ENCODE measurements at regions not wholly inside any gene's neighbourhood (a gene's known extent, or its start where the extent isn't known, plus 50 kb on each side); places are given as distances from the start of the nearest gene placed in this dataset.
"Not testable (repeated sequence)": the region's sequence is repeated elsewhere in the genome, so short reads cannot be mapped to it uniquely, and the experiment has no call there.

DNA sequence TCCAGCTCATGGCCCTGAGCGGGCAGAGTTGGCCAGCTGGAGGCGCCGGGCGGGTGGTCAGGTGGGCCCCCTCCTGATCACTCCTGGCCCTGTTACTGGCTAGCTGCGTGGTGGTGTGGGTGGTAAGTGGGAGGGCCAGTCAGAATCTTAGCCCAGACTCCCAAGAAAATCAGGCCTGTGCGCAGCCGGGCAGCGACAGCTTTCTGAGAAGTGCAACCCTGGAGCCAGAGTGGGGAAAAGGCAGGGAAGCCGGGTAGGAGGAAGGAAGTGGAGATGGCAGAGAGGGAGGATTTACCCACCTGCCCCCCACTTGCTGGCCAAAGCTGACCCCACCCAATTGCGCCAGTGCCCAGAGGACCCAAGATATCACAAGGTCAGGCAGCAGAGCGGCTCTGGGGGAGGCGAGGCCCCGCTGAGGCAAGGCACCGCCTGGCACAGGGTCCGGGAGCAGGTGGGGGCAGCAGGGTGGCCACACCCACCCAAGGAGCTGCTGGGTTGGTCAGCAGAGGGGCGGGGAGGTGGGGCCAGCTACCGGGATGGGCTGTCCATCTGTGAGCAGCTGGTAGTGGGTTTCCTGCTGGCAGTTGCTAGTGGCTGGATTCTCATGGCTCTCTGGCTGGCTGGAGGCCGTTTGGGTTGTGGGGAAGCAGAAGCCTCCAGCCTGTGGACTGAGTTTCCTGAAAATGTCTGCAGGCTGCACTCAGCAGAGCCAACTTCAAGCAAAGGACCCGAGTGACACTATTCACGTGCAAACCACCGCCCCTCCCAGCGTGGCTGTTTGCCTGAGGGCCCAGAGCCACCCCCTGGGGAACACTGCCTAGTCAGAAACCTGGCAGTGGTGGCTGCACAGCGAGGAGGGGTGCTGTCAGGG lies 196.4 kb downstream of the IGLL1 start:
- CTCF ChIA-PET, result interaction anchor here (0.9 kb wide), 1 partner anchor 424 kb away, joined by 3 read pairs; no protein-coding TSS in a partner anchor
- DNase-seq, result no peak
- Mint-ChIP-seq H3K27ac (no peak overlapping the region), H3K36me3 (no peaks in the 10 kb centered on the region), H3K4me3 (no peak overlapping the region), H3K27me3 (no peaks in the 10 kb centered on the region), H3K9me3 (ENCODE audit: low read depth) (no peaks in the 10 kb centered on the region), H3K4me1 (no peaks in the 10 kb centered on the region)
- no peak for ATAC-seq

DNA sequence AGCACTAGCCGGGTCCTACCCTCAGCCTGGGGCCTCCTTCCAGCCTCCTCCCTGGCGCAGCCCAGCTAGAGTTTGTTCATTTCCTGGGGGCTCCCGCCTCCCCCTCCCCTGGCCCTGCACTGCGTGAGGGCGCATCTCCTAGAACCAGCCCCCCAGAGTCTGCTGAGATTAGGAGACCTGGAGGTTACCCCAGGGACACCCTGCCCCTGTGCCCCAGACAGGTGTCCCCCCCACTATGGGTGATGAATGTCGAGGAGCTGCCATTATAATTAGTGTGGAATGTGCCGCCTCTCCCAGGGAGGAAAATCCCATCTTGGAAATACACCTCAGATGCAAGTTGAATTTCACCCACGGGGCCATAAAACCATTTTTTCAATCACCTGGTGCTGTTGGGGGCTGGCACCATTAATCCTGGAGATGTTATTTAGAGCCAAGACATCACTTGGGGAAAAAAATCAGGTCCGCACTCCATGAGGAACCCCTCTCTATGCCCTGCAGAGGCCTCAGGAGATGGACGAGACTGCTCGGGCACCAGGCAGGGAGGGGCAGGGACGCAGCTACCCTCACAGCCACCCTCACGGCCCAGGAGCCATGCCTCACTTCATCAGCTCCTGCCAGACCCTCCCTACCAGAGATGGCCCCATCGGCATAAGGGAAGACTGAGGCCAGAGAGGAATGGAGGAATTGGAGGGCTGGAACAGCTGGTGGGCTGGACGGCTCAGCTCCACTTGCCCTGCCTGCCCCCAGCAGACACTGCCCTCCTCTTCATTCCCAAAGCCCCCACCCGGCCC lies 197.5 kb downstream of the IGLL1 start:
- no peaks in the 10 kb centered on the region for H3K9me3 Mint-ChIP-seq (ENCODE audit: low read depth)
- CTCF ChIA-PET, result interaction anchor here (1.0 kb wide), 1 partner anchor 92 kb away, joined by 3 read pairs; no protein-coding TSS in a partner anchor
- DNase-seq (no peak), ATAC-seq (no peak)
- H3K4me1 Mint-ChIP-seq, result no peaks in the 10 kb centered on the region
- no peak overlapping the region for H3K4me3 Mint-ChIP-seq
- peaks cover 3% of the 10 kb centered on the region for H3K27me3 Mint-ChIP-seq
- H3K36me3 Mint-ChIP-seq, result no peaks in the 10 kb centered on the region
- no peak overlapping the region for H3K27ac Mint-ChIP-seq

- no peak for DNase-seq
- no peaks in the 10 kb centered on the region for H3K9me3 Mint-ChIP-seq (ENCODE audit: low read depth)
- no peak for ATAC-seq
- no peaks in the 10 kb centered on the region for H3K4me1 Mint-ChIP-seq
- no peaks in the 10 kb centered on the region for H3K36me3 Mint-ChIP-seq
- H3K27me3 Mint-ChIP-seq, result peaks cover 3% of the 10 kb centered on the region
- H3K27ac Mint-ChIP-seq, result no peak overlapping the region
- no peak overlapping the region for H3K4me3 Mint-ChIP-seq
- CTCF ChIA-PET, result interaction anchor here (1.0 kb wide), 1 partner anchor 91 kb away, joined by 3 read pairs; no protein-coding TSS in a partner anchor
Measured at GRCh38 chr22:23381661-23382427, 198.2 kb downstream of the IGLL1 start.

DNA sequence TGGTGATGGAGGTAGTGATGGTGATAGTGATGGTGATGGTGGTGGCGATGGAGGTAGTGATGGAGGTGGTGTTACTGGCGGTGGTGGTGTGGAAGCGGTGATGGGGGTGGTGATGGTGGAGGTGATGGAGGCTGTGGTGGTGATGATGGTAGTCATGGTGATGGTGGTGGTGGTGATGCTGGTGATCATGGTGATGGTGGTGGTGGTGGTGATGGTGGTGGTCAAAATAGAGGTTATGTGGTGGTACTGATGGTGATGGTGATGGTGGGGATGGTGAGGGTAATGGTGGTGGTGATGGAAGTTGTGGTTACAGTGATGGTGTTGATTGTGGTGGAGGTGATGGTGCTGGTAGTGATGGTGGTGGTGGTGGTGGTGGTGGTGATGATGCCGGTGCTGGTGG lies 199.2 kb downstream of the IGLL1 start:
- DNase-seq (no peak), ATAC-seq (no peak)
- H3K27me3 Mint-ChIP-seq, result peaks cover 9% of the 10 kb centered on the region
- H3K4me3 Mint-ChIP-seq, result no peak overlapping the region
- no peaks in the 10 kb centered on the region for H3K4me1 Mint-ChIP-seq
- CTCF ChIA-PET, result no interaction called here
- no peaks in the 10 kb centered on the region for H3K36me3 Mint-ChIP-seq
- no peaks in the 10 kb centered on the region for H3K9me3 Mint-ChIP-seq (ENCODE audit: low read depth)
- H3K27ac Mint-ChIP-seq, result peak overlapping the region; percentile 22

GRCh38 chr22:23380230-23380573 lies 199.9 kb downstream of the IGLL1 start:
- Mint-ChIP-seq H3K27ac (no peak overlapping the region), H3K4me1 (no peaks in the 10 kb centered on the region), H3K4me3 (no peak overlapping the region), H3K9me3 (ENCODE audit: low read depth) (no peaks in the 10 kb centered on the region), H3K36me3 (no peaks in the 10 kb centered on the region), H3K27me3 (peaks cover 9% of the 10 kb centered on the region)
- DNase-seq (no peak), ATAC-seq (no peak)
- CTCF ChIA-PET, result no interaction called here

DNA sequence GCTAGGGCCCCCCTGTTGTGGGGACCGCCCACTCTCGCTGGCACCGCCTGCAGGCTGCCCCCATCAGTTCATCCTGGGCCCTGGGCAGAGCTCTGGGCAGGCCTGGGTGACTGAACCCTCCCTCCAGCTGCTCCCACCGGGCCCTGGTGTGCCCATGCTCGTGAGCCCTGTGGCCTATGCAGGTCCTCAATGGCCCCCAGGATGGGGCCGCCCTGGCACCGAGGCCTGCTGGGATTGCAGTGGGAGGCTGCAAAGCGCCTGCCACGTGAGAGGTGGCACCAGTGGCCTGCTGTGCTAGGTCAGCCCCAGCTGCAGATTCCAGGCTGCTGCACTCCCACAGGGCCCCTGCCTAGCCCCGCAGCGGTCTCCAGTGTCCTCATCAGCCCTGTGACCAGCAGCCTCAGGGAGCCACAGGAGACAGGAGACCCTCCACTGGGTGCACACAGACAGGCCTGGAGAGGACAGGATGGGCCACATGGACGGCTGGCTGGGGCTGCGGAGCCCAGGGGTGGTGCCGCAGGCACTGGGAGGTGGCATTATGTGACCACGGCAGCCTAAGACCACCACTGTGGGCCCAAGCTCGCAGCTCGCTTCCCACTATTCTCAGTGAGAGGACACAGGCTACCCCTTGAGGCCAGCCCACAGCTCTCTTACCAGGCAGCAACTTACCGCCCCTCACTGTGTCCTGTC lies 199.4 kb downstream of the BCR start:
- DNase-seq; H3K4me1 Mint-ChIP-seq; ATAC-seq; CTCF ChIA-PET; H3K36me3 Mint-ChIP-seq; H3K27ac Mint-ChIP-seq; H3K9me3 Mint-ChIP-seq (ENCODE audit: low read depth); H3K4me3 Mint-ChIP-seq: not testable (repeated sequence)
- peaks cover 12% of the 10 kb centered on the region for H3K27me3 Mint-ChIP-seq

DNA sequence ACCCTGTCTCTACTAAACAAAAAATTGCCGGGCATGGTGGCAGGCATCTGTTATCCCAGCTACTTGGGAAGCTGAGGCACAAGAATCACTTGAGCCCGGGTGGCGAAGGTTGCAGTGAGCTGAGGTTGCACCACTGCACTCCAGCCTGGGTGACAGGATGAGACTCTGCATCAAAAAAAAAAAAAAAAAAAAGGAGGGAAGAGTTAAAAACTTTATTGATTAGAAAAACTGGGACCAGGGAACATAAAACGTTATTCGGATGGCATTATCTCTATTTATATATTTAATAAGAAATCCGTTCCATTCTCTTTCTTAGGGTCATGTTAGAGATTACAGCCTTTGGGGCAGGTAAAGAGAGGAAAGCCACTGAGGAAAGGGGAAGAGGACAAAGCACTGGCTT lies 197.5 kb downstream of the BCR start:
- DNase-seq (no peak), ATAC-seq (no peak)
- CTCF ChIA-PET, result interaction anchor here (0.9 to 1.5 kb wide), 3 partner anchors 8 to 99 kb away, joined by 3 to 4 read pairs (median 3); no protein-coding TSS in a partner anchor
- Mint-ChIP-seq H3K9me3 (ENCODE audit: low read depth) (no peaks in the 10 kb centered on the region), H3K27me3 (peaks cover 12% of the 10 kb centered on the region), H3K36me3 (no peaks in the 10 kb centered on the region), H3K27ac (no peak overlapping the region), H3K4me3 (no peak overlapping the region), H3K4me1 (no peaks in the 10 kb centered on the region)

DNA sequence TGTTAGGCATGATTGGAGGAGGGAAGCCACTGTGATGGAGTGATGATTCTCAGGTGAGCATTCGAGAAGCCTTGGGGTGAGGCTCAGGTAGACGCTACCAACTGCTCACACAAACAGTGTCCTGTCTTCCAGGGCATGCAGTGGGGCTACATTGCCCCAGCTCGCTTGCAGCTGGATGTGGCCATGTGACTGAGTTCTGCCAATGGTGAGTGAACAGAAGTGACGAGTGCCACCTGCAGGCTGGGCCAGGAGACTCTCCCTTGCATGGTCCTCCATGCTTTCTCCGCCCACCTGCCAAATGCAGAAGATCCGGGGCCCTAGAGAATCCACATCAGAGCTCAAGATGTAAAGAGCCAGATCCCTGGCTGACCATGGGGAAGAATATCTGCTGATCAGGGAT lies 195.9 kb downstream of the BCR start:
- Mint-ChIP-seq H3K27ac (no peak overlapping the region), H3K4me3 (no peak overlapping the region), H3K27me3 (peaks cover 12% of the 10 kb centered on the region), H3K36me3 (no peaks in the 10 kb centered on the region), H3K4me1 (no peaks in the 10 kb centered on the region), H3K9me3 (ENCODE audit: low read depth) (no peaks in the 10 kb centered on the region)
- ATAC-seq (peak; percentile 77), DNase-seq (peak; percentile 64)
- CTCF ChIA-PET, result interaction anchor here (0.7 to 1.5 kb wide), 4 partner anchors 9 to 98 kb away, joined by 3 to 4 read pairs (median 4); no protein-coding TSS in a partner anchor

GRCh38 chr22:23375031-23375827 lies 194.9 kb downstream of the BCR start:
- DNase-seq, result no peak
- H3K4me3 Mint-ChIP-seq, result no peak overlapping the region
- H3K36me3 Mint-ChIP-seq, result no peaks in the 10 kb centered on the region
- H3K27me3 Mint-ChIP-seq, result peaks cover 18% of the 10 kb centered on the region
- H3K9me3 Mint-ChIP-seq (ENCODE audit: low read depth), result no peaks in the 10 kb centered on the region
- H3K27ac Mint-ChIP-seq, result no peak overlapping the region
- CTCF ChIA-PET, result interaction anchor here (1.3 to 1.5 kb wide), 4 partner anchors 10 to 201 kb away, joined by 3 to 5 read pairs (median 4); no protein-coding TSS in a partner anchor
- no peak for ATAC-seq
- H3K4me1 Mint-ChIP-seq, result no peaks in the 10 kb centered on the region

DNA sequence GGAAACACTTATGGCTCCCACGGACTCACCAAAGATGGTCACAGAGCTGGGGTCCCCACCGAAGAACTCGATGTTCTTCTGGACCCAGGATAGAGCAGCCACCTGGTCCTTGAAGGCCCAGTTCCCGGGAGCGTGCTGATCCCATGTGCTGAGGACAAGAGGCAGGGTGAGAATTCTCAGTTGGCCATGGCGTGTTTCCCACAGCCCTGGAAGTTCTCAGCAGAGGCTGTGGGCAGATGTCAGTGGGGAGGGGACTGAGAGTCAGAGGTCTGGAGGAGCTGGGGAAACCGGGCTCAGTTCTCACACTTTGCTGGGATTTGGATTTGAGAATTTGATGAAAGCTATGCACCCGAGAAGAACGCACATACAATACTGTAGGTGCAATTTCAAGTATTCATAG lies 193.3 kb downstream of the BCR start:
- H3K27me3 Mint-ChIP-seq, result peaks cover 31% of the 10 kb centered on the region
- DNase-seq (no peak), ATAC-seq (no peak)
- CTCF ChIA-PET, result no interaction called here
- no peak overlapping the region for H3K4me3 Mint-ChIP-seq
- no peak overlapping the region for H3K27ac Mint-ChIP-seq
- no peaks in the 10 kb centered on the region for H3K36me3 Mint-ChIP-seq
- H3K4me1 Mint-ChIP-seq, result no peaks in the 10 kb centered on the region
- no peaks in the 10 kb centered on the region for H3K9me3 Mint-ChIP-seq (ENCODE audit: low read depth)

DNA sequence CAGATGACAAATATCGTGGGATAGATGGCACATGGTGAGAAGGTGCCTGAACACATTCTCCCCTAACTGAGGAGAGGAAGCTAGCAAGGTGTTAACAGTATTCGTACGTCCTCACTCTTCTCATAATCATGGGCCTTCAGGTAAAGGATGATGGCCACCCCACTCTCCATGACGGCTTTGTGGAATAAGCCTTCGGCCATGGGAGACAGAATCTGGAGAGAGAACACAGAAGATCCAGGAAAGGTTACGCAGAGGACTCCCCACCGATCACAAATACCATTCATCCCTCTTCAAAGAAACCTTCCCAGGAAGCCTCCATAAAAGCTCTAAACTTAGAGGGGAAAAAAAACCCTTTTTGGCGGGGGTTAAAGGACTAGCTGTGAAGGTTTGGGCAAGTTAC lies 189.9 kb downstream of the BCR start:
- CTCF ChIA-PET, result interaction anchor here (1.0 kb wide), 1 partner anchor 16 kb away, joined by 4 read pairs; no protein-coding TSS in a partner anchor
- Mint-ChIP-seq H3K4me1 (no peaks in the 10 kb centered on the region), H3K27ac (no peak overlapping the region), H3K27me3 (peaks cover 52% of the 10 kb centered on the region), H3K9me3 (ENCODE audit: low read depth) (no peaks in the 10 kb centered on the region), H3K4me3 (no peak overlapping the region), H3K36me3 (no peaks in the 10 kb centered on the region)
- DNase-seq (peak; percentile 18), ATAC-seq (no peak)

DNA sequence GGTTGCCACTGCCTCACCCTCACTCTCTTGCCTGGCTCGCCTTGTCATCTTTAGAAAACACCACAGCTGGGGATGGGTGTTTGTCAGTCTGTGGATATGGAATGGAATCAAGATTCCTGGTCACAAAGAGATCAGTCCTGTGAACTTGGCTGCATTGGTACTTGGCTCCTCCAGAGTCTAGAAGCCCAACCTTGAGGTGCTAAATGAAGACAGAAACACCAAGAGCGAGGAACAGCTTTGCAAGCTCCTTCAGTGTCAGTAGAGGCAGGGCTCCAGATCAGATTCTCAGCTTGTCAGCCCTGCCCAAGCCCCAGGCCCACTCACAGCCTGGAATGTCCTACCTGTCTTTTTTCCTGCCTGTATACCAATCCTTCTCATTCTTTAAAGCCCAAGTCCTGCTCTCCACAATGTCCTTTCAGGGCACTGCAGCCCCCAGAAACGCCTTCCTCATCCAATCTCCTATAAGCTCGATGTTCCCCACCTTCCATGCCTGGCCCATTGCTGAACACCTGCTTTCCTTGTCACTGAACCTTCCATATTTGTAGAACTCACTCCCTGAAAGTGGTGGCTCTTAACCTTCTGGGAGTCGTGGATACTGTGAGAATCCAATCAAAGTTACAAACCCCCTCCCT lies 188.9 kb downstream of the BCR start:
- peak; percentile 16 for DNase-seq
- Mint-ChIP-seq H3K4me1 (no peaks in the 10 kb centered on the region), H3K27ac (no peak overlapping the region), H3K4me3 (no peak overlapping the region), H3K9me3 (ENCODE audit: low read depth) (no peaks in the 10 kb centered on the region), H3K27me3 (peaks cover 51% of the 10 kb centered on the region), H3K36me3 (no peaks in the 10 kb centered on the region)
- no peak for ATAC-seq
- CTCF ChIA-PET, result no interaction called here
